ENCODE measurements at regions not wholly inside any gene's neighbourhood (a gene's known extent, or its start where the extent isn't known, plus 50 kb on each side); places are given as distances from the start of the nearest gene placed in this dataset.

- no peaks in the 10 kb centered on the region for H3K4me1 ChIP-seq (ENCODE audit: control insufficient read depth, insufficient read depth, low read length)
- H3K9ac ChIP-seq (ENCODE audit: control insufficient read depth, insufficient read depth, low read length) = no peak overlapping the region
- H3K79me2 ChIP-seq (ENCODE audit: control insufficient read depth, insufficient read depth, low read length) = no peaks in the 10 kb centered on the region
- H2AFZ ChIP-seq (ENCODE audit: control insufficient read depth, low read depth, low read length) = no peak overlapping the region
- SMC1A ChIA-PET (ENCODE audit: uncharacterized antibody, unreplicated experiment) = no interaction called here
- no peak overlapping the region for H3K27ac ChIP-seq (ENCODE audit: control insufficient read depth, insufficient read depth)
- BruUV-seq (replicated peaks) = no TSS peak
- FAIRE-seq (no peak), ATAC-seq (no peak), DNase-seq (ENCODE audit: low read depth, low spot score) (no peak)
- H3K27me3 ChIP-seq (replicated peaks in 1 of 2; ENCODE audit: control insufficient read depth in 2 of 2, insufficient read depth in 2 of 2, low read length in 1 of 2) = no peaks in the 10 kb centered on the region
- no peaks in the 10 kb centered on the region for H4K20me1 ChIP-seq (ENCODE audit: control insufficient read depth, insufficient read depth)
- H3K9me3 ChIP-seq (replicated peaks; ENCODE audit: control insufficient read depth, insufficient read depth, low read length) = no peaks in the 10 kb centered on the region
- in situ Hi-C loops (cut with MboI) = no loop called here
- intact Hi-C loops (cut with micrococcal nuclease; ENCODE audit: unreplicated experiment) = no loop called here
- TF ChIP-seq POU2F2 (IDR thresholded peaks at IDR 0.05; ENCODE audit: borderline replicate concordance, low read depth, low read length) (no peak), SREBF1 (IDR thresholded peaks at IDR 0.05; ENCODE audit: low read length) (no peak), MEF2A (IDR thresholded peaks at IDR 0.05; ENCODE audit: insufficient read depth, low read depth, low read length) (no peak), BMI1 (IDR thresholded peaks at IDR 0.05; ENCODE audit: borderline replicate concordance) (no peak), ZNF592 (IDR thresholded peaks at IDR 0.05) (no peak), E2F4 (IDR thresholded peaks at IDR 0.05; ENCODE audit: low read depth, low read length) (no peak), CREB1 (IDR thresholded peaks at IDR 0.05; ENCODE audit: low read depth) (no peak), ZZZ3 (IDR thresholded peaks at IDR 0.05; ENCODE audit: control insufficient read depth, insufficient read length, low read depth) (no peak), ETV6 (conservative IDR thresholded peaks at IDR 0.05 in 1 of 2, IDR thresholded peaks at IDR 0.05 in 1 of 2; ENCODE audit: borderline replicate concordance in 1 of 2, low read depth in 1 of 2) (no peak), ZNF217 (IDR thresholded peaks at IDR 0.05) (no peak), IRF5 (IDR thresholded peaks at IDR 0.05; ENCODE audit: borderline replicate concordance) (no peak), RAD51 (IDR thresholded peaks at IDR 0.05) (no peak), SMC3 (IDR thresholded peaks at IDR 0.05; ENCODE audit: borderline replicate concordance, low read length) (no peak)
- H3K4me3 ChIP-seq = no peak overlapping the region
- no peak overlapping the region for H3K4me2 ChIP-seq (ENCODE audit: control insufficient read depth, insufficient read depth)
- RAD21 ChIA-PET (ENCODE audit: unreplicated experiment) = no interaction called here
- CTCF ChIA-PET = interaction anchor here (1.7 kb wide), 1 partner anchor 16 kb away, joined by 3 read pairs; no protein-coding TSS in a partner anchor
- WGBS (ENCODE audit: insufficient coverage, insufficient replicate concordance, low lambda C conversion rate, missing lambda C conversion rate) = 83% methylated on average over 1 of the region's 1 CpG
- no peaks in the 10 kb centered on the region for H3K36me3 ChIP-seq (ENCODE audit: control insufficient read depth in 2 of 2, insufficient read depth in 2 of 2, low read length in 1 of 2)
- POLR2A ChIA-PET = no interaction called here
Measured at GRCh38 chr6:128740951-128741350, 142.0 kb upstream of the LAMA2 start.

All from GM12878 (cell line).